ENCODE measurements at regions not wholly inside any gene's neighbourhood (a gene's known extent, or its start where the extent isn't known, plus 50 kb on each side); places are given as distances from the start of the nearest gene placed in this dataset.

- TF ChIP-seq CTCF (IDR thresholded peaks at IDR 0.05) (no peak), POLR2A (IDR thresholded peaks at IDR 0.05) (no peak)
Measured at GRCh38 chr2:234193977-234194563, 143.6 kb downstream of the SPP2 start.

Data from transverse colon (tissue), 3 donors.